ENCODE measurements at regions not wholly inside any gene's neighbourhood (a gene's known extent, or its start where the extent isn't known, plus 50 kb on each side); places are given as distances from the start of the nearest gene placed in this dataset.

DNA sequence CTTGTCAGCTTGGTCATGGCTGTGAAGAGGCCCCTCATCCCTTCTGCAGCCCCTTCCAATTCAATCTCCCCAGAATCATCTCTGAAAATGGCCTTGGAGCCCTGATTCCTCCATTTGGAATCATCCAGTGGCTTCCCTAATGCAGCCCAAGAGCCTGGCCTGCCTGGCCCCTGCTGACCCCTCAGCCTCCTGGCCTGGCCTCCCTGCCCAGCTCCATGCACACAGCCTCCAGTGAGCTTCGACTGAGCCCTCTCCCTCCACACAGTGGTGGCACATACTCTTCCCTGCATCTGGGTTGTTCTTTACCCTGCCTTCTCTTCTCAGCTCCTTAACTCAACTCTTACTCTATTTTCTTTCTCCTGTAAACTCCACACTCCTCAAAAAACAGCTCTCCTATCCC is 120.9 kb downstream of the ANKRD60 start:
- TF ChIP-seq POLR2A (IDR thresholded peaks at IDR 0.05; ENCODE audit: low read length) = no peak
- TF ChIP-seq, protein P1, sequence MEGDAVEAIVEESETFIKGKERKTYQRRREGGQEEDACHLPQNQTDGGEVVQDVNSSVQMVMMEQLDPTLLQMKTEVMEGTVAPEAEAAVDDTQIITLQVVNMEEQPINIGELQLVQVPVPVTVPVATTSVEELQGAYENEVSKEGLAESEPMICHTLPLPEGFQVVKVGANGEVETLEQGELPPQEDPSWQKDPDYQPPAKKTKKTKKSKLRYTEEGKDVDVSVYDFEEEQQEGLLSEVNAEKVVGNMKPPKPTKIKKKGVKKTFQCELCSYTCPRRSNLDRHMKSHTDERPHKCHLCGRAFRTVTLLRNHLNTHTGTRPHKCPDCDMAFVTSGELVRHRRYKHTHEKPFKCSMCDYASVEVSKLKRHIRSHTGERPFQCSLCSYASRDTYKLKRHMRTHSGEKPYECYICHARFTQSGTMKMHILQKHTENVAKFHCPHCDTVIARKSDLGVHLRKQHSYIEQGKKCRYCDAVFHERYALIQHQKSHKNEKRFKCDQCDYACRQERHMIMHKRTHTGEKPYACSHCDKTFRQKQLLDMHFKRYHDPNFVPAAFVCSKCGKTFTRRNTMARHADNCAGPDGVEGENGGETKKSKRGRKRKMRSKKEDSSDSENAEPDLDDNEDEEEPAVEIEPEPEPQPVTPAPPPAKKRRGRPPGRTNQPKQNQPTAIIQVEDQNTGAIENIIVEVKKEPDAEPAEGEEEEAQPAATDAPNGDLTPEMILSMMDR (IDR thresholded peaks at IDR 0.05) = no peak

Measured in A549 (cell line).